ENCODE measurements at regions not wholly inside any gene's neighbourhood (a gene's known extent, or its start where the extent isn't known, plus 50 kb on each side); places are given as distances from the start of the nearest gene placed in this dataset.

GRCh38 chr14:85254711-85255110 is 275.2 kb upstream of the FLRT2 start:
- Histone ChIP-seq H3K27me3 (ENCODE audit: control insufficient read depth in 5 of 5, insufficient read depth in 4 of 5, low read length in 5 of 5) (no peaks in the 10 kb centered on the region), H3K9ac (ENCODE audit: low read length in 5 of 5) (no peak overlapping the region), H3K36me3 (ENCODE audit: control insufficient read depth in 5 of 5, insufficient read depth in 5 of 5, low read length in 5 of 5) (no peaks in the 10 kb centered on the region), H3K9me3 (ENCODE audit: control insufficient read depth in 5 of 5, low read length in 5 of 5) (no peaks in the 10 kb centered on the region), H3K4me1 (ENCODE audit: control insufficient read depth in 5 of 5, insufficient read depth in 5 of 5, low read length in 5 of 5) (peaks cover 0 to 9% (median 0%) of the 10 kb centered on the region in 5 donors), H3K27ac (ENCODE audit: low read depth, low read length) (no peak overlapping the region), H3K4me3 (ENCODE audit: low read depth in 1 of 5, low read length in 5 of 5) (no peak overlapping the region)

GRCh38 chr14:85257287-85257686 is 272.7 kb upstream of the FLRT2 start:
- Histone ChIP-seq H3K4me3 (ENCODE audit: low read depth in 1 of 5, low read length in 5 of 5) (no peak overlapping the region), H3K4me1 (ENCODE audit: control insufficient read depth in 5 of 5, insufficient read depth in 5 of 5, low read length in 5 of 5) (no peaks in the 10 kb centered on the region), H3K27ac (ENCODE audit: low read depth, low read length) (no peak overlapping the region), H3K9ac (ENCODE audit: low read length in 5 of 5) (no peak overlapping the region), H3K36me3 (ENCODE audit: control insufficient read depth in 5 of 5, insufficient read depth in 5 of 5, low read length in 5 of 5) (no peaks in the 10 kb centered on the region), H3K9me3 (ENCODE audit: control insufficient read depth in 5 of 5, low read length in 5 of 5) (no peaks in the 10 kb centered on the region), H3K27me3 (ENCODE audit: control insufficient read depth in 5 of 5, insufficient read depth in 4 of 5, low read length in 5 of 5) (no peaks in the 10 kb centered on the region)

GRCh38 chr14:85263916-85264675 is 265.8 kb upstream of the FLRT2 start:
- Histone ChIP-seq H3K27me3 (ENCODE audit: control insufficient read depth in 5 of 5, insufficient read depth in 4 of 5, low read length in 5 of 5) (no peaks in the 10 kb centered on the region), H3K4me3 (ENCODE audit: low read depth in 1 of 5, low read length in 5 of 5) (no peak overlapping the region), H3K9ac (ENCODE audit: low read length in 5 of 5) (no peak overlapping the region), H3K9me3 (ENCODE audit: control insufficient read depth in 5 of 5, low read length in 5 of 5) (no peaks in the 10 kb centered on the region), H3K4me1 (ENCODE audit: control insufficient read depth in 5 of 5, insufficient read depth in 5 of 5, low read length in 5 of 5) (no peaks in the 10 kb centered on the region), H3K36me3 (ENCODE audit: control insufficient read depth in 5 of 5, insufficient read depth in 5 of 5, low read length in 5 of 5) (no peaks in the 10 kb centered on the region), H3K27ac (ENCODE audit: low read depth, low read length) (no peak overlapping the region)

GRCh38 chr14:85273099-85273677 is 256.8 kb upstream of the FLRT2 start:
- Histone ChIP-seq H3K9ac (ENCODE audit: low read length in 5 of 5) (no peak overlapping the region), H3K27ac (ENCODE audit: low read depth, low read length) (no peak overlapping the region)

GRCh38 chr14:85273952-85274351 is 256.0 kb upstream of the FLRT2 start:
- Histone ChIP-seq H3K4me3 (ENCODE audit: low read depth in 1 of 5, low read length in 5 of 5) (no peak overlapping the region), H3K4me1 (ENCODE audit: control insufficient read depth in 5 of 5, insufficient read depth in 5 of 5, low read length in 5 of 5) (no peaks in the 10 kb centered on the region), H3K9me3 (ENCODE audit: control insufficient read depth in 5 of 5, low read length in 5 of 5) (no peaks in the 10 kb centered on the region), H3K27me3 (ENCODE audit: control insufficient read depth in 5 of 5, insufficient read depth in 4 of 5, low read length in 5 of 5) (no peaks in the 10 kb centered on the region), H3K27ac (ENCODE audit: low read depth, low read length) (no peak overlapping the region), H3K9ac (ENCODE audit: low read length in 5 of 5) (no peak overlapping the region), H3K36me3 (ENCODE audit: control insufficient read depth in 5 of 5, insufficient read depth in 5 of 5, low read length in 5 of 5) (no peaks in the 10 kb centered on the region)

More at GRCh38 chr14:85273099-85273677, 256.8 kb upstream of the FLRT2 start:
- H3K27me3 ChIP-seq (ENCODE audit: control insufficient read depth in 5 of 5, insufficient read depth in 4 of 5, low read length in 5 of 5): no peaks in the 10 kb centered on the region
- H3K4me3 ChIP-seq (ENCODE audit: low read depth in 1 of 5, low read length in 5 of 5): peak overlapping the region in 3 of 5 donors; percentile 10 to 46 (median 38)
- H3K36me3 ChIP-seq (ENCODE audit: control insufficient read depth in 5 of 5, insufficient read depth in 5 of 5, low read length in 5 of 5): no peaks in the 10 kb centered on the region
- H3K9me3 ChIP-seq (ENCODE audit: control insufficient read depth in 5 of 5, low read length in 5 of 5): no peaks in the 10 kb centered on the region
- H3K4me1 ChIP-seq (ENCODE audit: control insufficient read depth in 5 of 5, insufficient read depth in 5 of 5, low read length in 5 of 5): no peaks in the 10 kb centered on the region

GRCh38 chr14:85276161-85276978 is 253.6 kb upstream of the FLRT2 start:
- Histone ChIP-seq H3K36me3 (ENCODE audit: control insufficient read depth in 5 of 5, insufficient read depth in 5 of 5, low read length in 5 of 5) (no peaks in the 10 kb centered on the region), H3K9me3 (ENCODE audit: control insufficient read depth in 5 of 5, low read length in 5 of 5) (no peaks in the 10 kb centered on the region), H3K27ac (ENCODE audit: low read depth, low read length) (no peak overlapping the region), H3K27me3 (ENCODE audit: control insufficient read depth in 5 of 5, insufficient read depth in 4 of 5, low read length in 5 of 5) (no peaks in the 10 kb centered on the region), H3K4me3 (ENCODE audit: low read depth in 1 of 5, low read length in 5 of 5) (no peak overlapping the region), H3K9ac (ENCODE audit: low read length in 5 of 5) (no peak overlapping the region), H3K4me1 (ENCODE audit: control insufficient read depth in 5 of 5, insufficient read depth in 5 of 5, low read length in 5 of 5) (no peaks in the 10 kb centered on the region)

GRCh38 chr14:85276979-85277228 is 253.0 kb upstream of the FLRT2 start:
- Histone ChIP-seq H3K4me3 (ENCODE audit: low read depth in 1 of 5, low read length in 5 of 5) (no peak overlapping the region), H3K27me3 (ENCODE audit: control insufficient read depth in 5 of 5, insufficient read depth in 4 of 5, low read length in 5 of 5) (no peaks in the 10 kb centered on the region), H3K4me1 (ENCODE audit: control insufficient read depth in 5 of 5, insufficient read depth in 5 of 5, low read length in 5 of 5) (no peaks in the 10 kb centered on the region), H3K36me3 (ENCODE audit: control insufficient read depth in 5 of 5, insufficient read depth in 5 of 5, low read length in 5 of 5) (no peaks in the 10 kb centered on the region), H3K9me3 (ENCODE audit: control insufficient read depth in 5 of 5, low read length in 5 of 5) (no peaks in the 10 kb centered on the region), H3K27ac (ENCODE audit: low read depth, low read length) (no peak overlapping the region), H3K9ac (ENCODE audit: low read length in 5 of 5) (no peak overlapping the region)

GRCh38 chr14:85279407-85279806 is 250.5 kb upstream of the FLRT2 start:
- Histone ChIP-seq H3K9ac (ENCODE audit: low read length in 5 of 5) (no peak overlapping the region), H3K4me1 (ENCODE audit: control insufficient read depth in 5 of 5, insufficient read depth in 5 of 5, low read length in 5 of 5) (no peaks in the 10 kb centered on the region), H3K27ac (ENCODE audit: low read depth, low read length) (no peak overlapping the region), H3K27me3 (ENCODE audit: control insufficient read depth in 5 of 5, insufficient read depth in 4 of 5, low read length in 5 of 5) (no peaks in the 10 kb centered on the region), H3K36me3 (ENCODE audit: control insufficient read depth in 5 of 5, insufficient read depth in 5 of 5, low read length in 5 of 5) (no peaks in the 10 kb centered on the region), H3K9me3 (ENCODE audit: control insufficient read depth in 5 of 5, low read length in 5 of 5) (no peaks in the 10 kb centered on the region), H3K4me3 (ENCODE audit: low read depth in 1 of 5, low read length in 5 of 5) (no peak overlapping the region)

GRCh38 chr14:85280074-85280473 is 249.9 kb upstream of the FLRT2 start:
- Histone ChIP-seq H3K27ac (ENCODE audit: low read depth, low read length) (no peak overlapping the region), H3K36me3 (ENCODE audit: control insufficient read depth in 5 of 5, insufficient read depth in 5 of 5, low read length in 5 of 5) (no peaks in the 10 kb centered on the region), H3K9me3 (ENCODE audit: control insufficient read depth in 5 of 5, low read length in 5 of 5) (no peaks in the 10 kb centered on the region), H3K9ac (ENCODE audit: low read length in 5 of 5) (no peak overlapping the region), H3K4me3 (ENCODE audit: low read depth in 1 of 5, low read length in 5 of 5) (no peak overlapping the region), H3K4me1 (ENCODE audit: control insufficient read depth in 5 of 5, insufficient read depth in 5 of 5, low read length in 5 of 5) (no peaks in the 10 kb centered on the region), H3K27me3 (ENCODE audit: control insufficient read depth in 5 of 5, insufficient read depth in 4 of 5, low read length in 5 of 5) (no peaks in the 10 kb centered on the region)

GRCh38 chr14:85281921-85282320 is 248.0 kb upstream of the FLRT2 start:
- H3K27ac ChIP-seq (ENCODE audit: low read depth, low read length): no peak overlapping the region
- no peaks in the 10 kb centered on the region for H3K27me3 ChIP-seq (ENCODE audit: control insufficient read depth in 5 of 5, insufficient read depth in 4 of 5, low read length in 5 of 5)
- H3K9me3 ChIP-seq (ENCODE audit: control insufficient read depth in 5 of 5, low read length in 5 of 5): no peaks in the 10 kb centered on the region
- no peaks in the 10 kb centered on the region for H3K4me1 ChIP-seq (ENCODE audit: control insufficient read depth in 5 of 5, insufficient read depth in 5 of 5, low read length in 5 of 5)
- no peak overlapping the region for H3K9ac ChIP-seq (ENCODE audit: low read length in 5 of 5)
- no peaks in the 10 kb centered on the region for H3K36me3 ChIP-seq (ENCODE audit: control insufficient read depth in 5 of 5, insufficient read depth in 5 of 5, low read length in 5 of 5)
- H3K4me3 ChIP-seq (ENCODE audit: low read depth in 1 of 5, low read length in 5 of 5): no peak overlapping the region
